ENCODE measurements at regions not wholly inside any gene's neighbourhood (a gene's known extent, or its start where the extent isn't known, plus 50 kb on each side); places are given as distances from the start of the nearest gene placed in this dataset.

GRCh38 chr6:40177598-40177997, 243.3 kb upstream of the MOCS1 start:
- H3K4me1 Mint-ChIP-seq = no peaks in the 10 kb centered on the region
- intact Hi-C loops (cut with micrococcal nuclease) = no loop called here
- H3K27me3 Mint-ChIP-seq = peaks cover 6% of the 10 kb centered on the region
- H3K9me3 Mint-ChIP-seq = peaks cover 6% of the 10 kb centered on the region
- POLR2A ChIA-PET = no interaction called here
- H3K27ac Mint-ChIP-seq = no peak overlapping the region
- DNase-seq (no peak), ATAC-seq (ENCODE audit: low read depth) (no peak)
- TF ChIP-seq CTCF (IDR thresholded peaks at IDR 0.05) = no peak
- no peaks in the 10 kb centered on the region for H3K36me3 Mint-ChIP-seq (ENCODE audit: low read depth)
- CTCF ChIA-PET = no interaction called here
- H3K4me3 Mint-ChIP-seq = no peak overlapping the region

GRCh38 chr6:40176152-40176551, 241.9 kb upstream of the MOCS1 start:
- ChIA-PET CTCF (no interaction called here), POLR2A (no interaction called here)
- no peak for TF ChIP-seq CTCF (IDR thresholded peaks at IDR 0.05)
- Mint-ChIP-seq H3K4me3 (no peak overlapping the region), H3K27me3 (peaks cover 6% of the 10 kb centered on the region), H3K36me3 (ENCODE audit: low read depth) (no peaks in the 10 kb centered on the region), H3K4me1 (no peaks in the 10 kb centered on the region), H3K27ac (no peak overlapping the region), H3K9me3 (peaks cover 3% of the 10 kb centered on the region)
- DNase-seq = no peak
- intact Hi-C loops (cut with micrococcal nuclease) = no loop called here
- no peak for ATAC-seq (ENCODE audit: low read depth)

- intact Hi-C loops (cut with micrococcal nuclease) = no loop called here
- Mint-ChIP-seq H3K27me3 (peaks cover 13% of the 10 kb centered on the region), H3K36me3 (ENCODE audit: low read depth) (no peaks in the 10 kb centered on the region), H3K4me1 (no peaks in the 10 kb centered on the region), H3K27ac (no peak overlapping the region), H3K4me3 (no peak overlapping the region), H3K9me3 (peaks cover 3% of the 10 kb centered on the region)
- ChIA-PET POLR2A (no interaction called here), CTCF (no interaction called here)
- DNase-seq (no peak), ATAC-seq (ENCODE audit: low read depth) (no peak)
- TF ChIP-seq CTCF (IDR thresholded peaks at IDR 0.05) = no peak
Measured at GRCh38 chr6:40172272-40172671, 238.0 kb upstream of the MOCS1 start.

GRCh38 chr6:40171343-40171742, 237.1 kb upstream of the MOCS1 start:
- Mint-ChIP-seq H3K4me1 (no peaks in the 10 kb centered on the region), H3K36me3 (ENCODE audit: low read depth) (no peaks in the 10 kb centered on the region), H3K9me3 (no peaks in the 10 kb centered on the region), H3K4me3 (no peak overlapping the region), H3K27me3 (peaks cover 10% of the 10 kb centered on the region), H3K27ac (no peak overlapping the region)
- intact Hi-C loops (cut with micrococcal nuclease) = no loop called here
- ATAC-seq (ENCODE audit: low read depth) (no peak), DNase-seq (no peak)
- ChIA-PET POLR2A (no interaction called here), CTCF (no interaction called here)
- no peak for TF ChIP-seq CTCF (IDR thresholded peaks at IDR 0.05)

- DNase-seq = no peak
Measured at GRCh38 chr6:40170856-40171255, 236.6 kb upstream of the MOCS1 start.

More at GRCh38 chr6:40170856-40171255, 236.6 kb upstream of the MOCS1 start:
- ChIA-PET POLR2A (no interaction called here), CTCF (no interaction called here)
- H3K9me3 Mint-ChIP-seq = no peaks in the 10 kb centered on the region
- TF ChIP-seq CTCF (IDR thresholded peaks at IDR 0.05) = no peak
- no peaks in the 10 kb centered on the region for H3K4me1 Mint-ChIP-seq
- no peaks in the 10 kb centered on the region for H3K36me3 Mint-ChIP-seq (ENCODE audit: low read depth)
- ATAC-seq (ENCODE audit: low read depth) = no peak
- no peak overlapping the region for H3K4me3 Mint-ChIP-seq
- intact Hi-C loops (cut with micrococcal nuclease) = no loop called here
- peaks cover 10% of the 10 kb centered on the region for H3K27me3 Mint-ChIP-seq
- H3K27ac Mint-ChIP-seq = no peak overlapping the region

Data from activated B cell treated with CpG ODN at 0.5 μM for 24 hours (primary cell).